ENCODE measurements at regions not wholly inside any gene's neighbourhood (a gene's known extent, or its start where the extent isn't known, plus 50 kb on each side); places are given as distances from the start of the nearest gene placed in this dataset.

GRCh38 chr11:98836156-98836555, 184.6 kb upstream of the CNTN5 start:
- H3K27me3 ChIP-seq (ENCODE audit: insufficient read depth), result no peaks in the 10 kb centered on the region
- H4K20me1 ChIP-seq (ENCODE audit: insufficient read depth), result no peaks in the 10 kb centered on the region
- ChIA-PET CTCF (interaction anchor here (0.7 kb wide), 1 partner anchor 81 kb away, joined by 3 read pairs; no protein-coding TSS in a partner anchor), POLR2A (no interaction called here)
- H3K4me1 ChIP-seq (ENCODE audit: control insufficient read depth in 1 of 2, insufficient read depth in 2 of 2, low read depth in 1 of 2, low read length in 1 of 2), result no peaks in the 10 kb centered on the region
- no peak for DNase-seq
- no peaks in the 10 kb centered on the region for H3K36me3 ChIP-seq (replicated peaks in 1 of 2; ENCODE audit: control insufficient read depth in 1 of 2, insufficient read depth in 2 of 2, low read length in 1 of 2)
- H3K27ac ChIP-seq (ENCODE audit: low read depth in 2 of 2, low read length in 1 of 2), result no peak overlapping the region
- H3K9me2 ChIP-seq, result no peaks in the 10 kb centered on the region
- no peak overlapping the region for H3K4me3 ChIP-seq (ENCODE audit: low read depth in 2 of 2, low read length in 1 of 2)
- no peak overlapping the region for H3K9ac ChIP-seq
- H3K4me2 ChIP-seq, result no peak overlapping the region
- no peaks in the 10 kb centered on the region for H3F3A ChIP-seq (replicated peaks; ENCODE audit: insufficient read depth)
- no peak for TF ChIP-seq MXI1 (IDR thresholded peaks at IDR 0.05; ENCODE audit: low read depth, low read length)
- H2AFZ ChIP-seq (ENCODE audit: low read depth), result no peak overlapping the region
- no peaks in the 10 kb centered on the region for H3K9me3 ChIP-seq
- 0% methylated on average over 1 of the region's 1 CpG for WGBS (ENCODE audit: low lambda C conversion rate)
- H3K79me2 ChIP-seq (ENCODE audit: insufficient read depth), result no peaks in the 10 kb centered on the region

GRCh38 chr11:98842187-98842586, 178.6 kb upstream of the CNTN5 start:
- Histone ChIP-seq H3K36me3 (replicated peaks in 1 of 2; ENCODE audit: control insufficient read depth in 1 of 2, insufficient read depth in 2 of 2, low read length in 1 of 2) (no peaks in the 10 kb centered on the region), H3K27ac (ENCODE audit: low read depth in 2 of 2, low read length in 1 of 2) (no peak overlapping the region), H3K9ac (no peak overlapping the region), H3K79me2 (ENCODE audit: insufficient read depth) (no peaks in the 10 kb centered on the region), H3K4me3 (ENCODE audit: low read depth in 2 of 2, low read length in 1 of 2) (no peak overlapping the region), H3K9me2 (no peaks in the 10 kb centered on the region), H3K27me3 (ENCODE audit: insufficient read depth) (no peaks in the 10 kb centered on the region), H3K4me1 (ENCODE audit: control insufficient read depth in 1 of 2, insufficient read depth in 2 of 2, low read depth in 1 of 2, low read length in 1 of 2) (no peaks in the 10 kb centered on the region), H3K4me2 (no peak overlapping the region), H3F3A (replicated peaks; ENCODE audit: insufficient read depth) (no peaks in the 10 kb centered on the region), H3K9me3 (0 out of 2 replicates have a peak, but pooled peaks cover 12% of the 10 kb centered on the region), H4K20me1 (ENCODE audit: insufficient read depth) (no peaks in the 10 kb centered on the region), H2AFZ (ENCODE audit: low read depth) (no peak overlapping the region)
- TF ChIP-seq REST (IDR thresholded peaks at IDR 0.05; ENCODE audit: low read depth, low read length) (no peak), MEF2A (IDR thresholded peaks at IDR 0.05; ENCODE audit: borderline replicate concordance, low read depth) (no peak), TAF1 (IDR thresholded peaks at IDR 0.05; ENCODE audit: borderline replicate concordance, low read depth, low read length) (no peak), USF2 (IDR thresholded peaks at IDR 0.05; ENCODE audit: borderline replicate concordance, low read depth, low read length) (no peak), NFIC (IDR thresholded peaks at IDR 0.05; ENCODE audit: borderline replicate concordance) (no peak), FOXJ3 (CRISPR knock-in tag; IDR thresholded peaks at IDR 0.05) (no peak), CHD2 (IDR thresholded peaks at IDR 0.05; ENCODE audit: low read length, partially characterized antibody) (no peak), USF1 (IDR thresholded peaks at IDR 0.05; ENCODE audit: borderline replicate concordance, low read depth) (no peak), TCF12 (IDR thresholded peaks at IDR 0.05) (no peak), IRF3 (IDR thresholded peaks at IDR 0.05; ENCODE audit: low read depth, low read length) (no peak), MXI1 (IDR thresholded peaks at IDR 0.05; ENCODE audit: low read depth, low read length) (no peak), EP300 (IDR thresholded peaks at IDR 0.05; ENCODE audit: borderline replicate concordance in 1 of 2, low read depth in 1 of 2, low read length in 1 of 2) (no peak), MAX (IDR thresholded peaks at IDR 0.05; ENCODE audit: low read depth) (no peak)
- DNase-seq, result no peak
- ChIA-PET CTCF (no interaction called here), POLR2A (no interaction called here)

Measured in SK-N-SH (cell line).